Epithelial cell of esophagus (primary cell): ENCODE measurements at regions not wholly inside any gene's neighbourhood (a gene's known extent, or its start where the extent isn't known, plus 50 kb on each side); places are given as distances from the start of the nearest gene placed in this dataset.
A peak's percentile ranks its signal among the peaks of the same experiment; 100 is the strongest.

Experiments used
- DNase-seq: peaks from one replicate; pipeline ENCODE4 v3.0.0; 2010; ENCODE audit warnings: low read depth
- H3K4me3 ChIP-seq: 2 replicates; pipeline ENCODE4 v1.5.1; 2011; ENCODE audit warnings: mild to moderate bottlenecking, low read length, control low read depth
- TF ChIP-seq, protein P1 (sequence below): IDR thresholded peaks from 2 replicates; pipeline ENCODE4 v1.5.1; 2011; ENCODE audit warnings: low read depth, mild to moderate bottlenecking, low read length, control low read depth, inconsistent platforms; ENCODE audit not compliant: insufficient read depth; ENCODE audit errors: missing control alignments

DNA sequence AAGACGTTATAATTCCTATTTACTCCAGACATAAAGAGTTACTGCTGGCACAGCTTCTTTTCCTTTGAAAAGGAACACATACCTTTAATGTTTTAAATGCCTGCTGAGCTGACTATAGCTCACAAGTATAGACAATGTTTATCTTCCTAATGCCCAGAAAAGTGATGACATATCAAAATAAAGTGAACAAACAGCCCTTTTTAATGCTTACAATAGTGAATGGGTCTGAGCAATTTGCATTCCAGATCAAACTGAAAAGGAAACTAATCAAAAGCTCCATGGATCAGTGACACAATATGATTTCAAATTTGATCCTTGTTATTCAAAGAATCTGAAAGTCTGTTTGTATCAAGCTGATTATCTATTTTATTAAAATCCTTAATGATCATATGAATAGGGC is 233.6 kb upstream of the SEMA3E start:
- TF ChIP-seq, protein P1, sequence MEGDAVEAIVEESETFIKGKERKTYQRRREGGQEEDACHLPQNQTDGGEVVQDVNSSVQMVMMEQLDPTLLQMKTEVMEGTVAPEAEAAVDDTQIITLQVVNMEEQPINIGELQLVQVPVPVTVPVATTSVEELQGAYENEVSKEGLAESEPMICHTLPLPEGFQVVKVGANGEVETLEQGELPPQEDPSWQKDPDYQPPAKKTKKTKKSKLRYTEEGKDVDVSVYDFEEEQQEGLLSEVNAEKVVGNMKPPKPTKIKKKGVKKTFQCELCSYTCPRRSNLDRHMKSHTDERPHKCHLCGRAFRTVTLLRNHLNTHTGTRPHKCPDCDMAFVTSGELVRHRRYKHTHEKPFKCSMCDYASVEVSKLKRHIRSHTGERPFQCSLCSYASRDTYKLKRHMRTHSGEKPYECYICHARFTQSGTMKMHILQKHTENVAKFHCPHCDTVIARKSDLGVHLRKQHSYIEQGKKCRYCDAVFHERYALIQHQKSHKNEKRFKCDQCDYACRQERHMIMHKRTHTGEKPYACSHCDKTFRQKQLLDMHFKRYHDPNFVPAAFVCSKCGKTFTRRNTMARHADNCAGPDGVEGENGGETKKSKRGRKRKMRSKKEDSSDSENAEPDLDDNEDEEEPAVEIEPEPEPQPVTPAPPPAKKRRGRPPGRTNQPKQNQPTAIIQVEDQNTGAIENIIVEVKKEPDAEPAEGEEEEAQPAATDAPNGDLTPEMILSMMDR: no peak
- DNase-seq: peak; percentile 58
- H3K4me3 ChIP-seq: no peak overlapping the region

DNA sequence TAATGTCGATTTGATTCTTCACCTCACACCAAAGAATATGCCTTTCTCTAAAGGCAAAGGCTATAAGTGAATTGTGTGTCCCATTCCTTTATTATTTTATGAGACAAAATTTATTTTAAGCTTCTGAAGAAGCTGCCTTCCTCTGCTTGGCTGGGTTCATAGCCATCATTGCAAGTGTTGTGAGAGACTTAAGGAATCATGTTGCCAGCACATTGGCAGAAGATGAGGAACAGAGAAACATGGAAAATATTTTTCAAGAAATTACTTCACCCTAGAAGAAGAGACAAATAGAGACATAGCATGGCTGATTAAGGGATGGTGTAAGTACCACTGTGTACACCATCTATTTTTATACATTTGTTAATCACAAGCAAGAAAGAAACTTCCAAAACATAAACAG is 230.1 kb upstream of the SEMA3E start:
- TF ChIP-seq, protein P1: no peak
- DNase-seq: no peak
- no peak overlapping the region for H3K4me3 ChIP-seq

DNA sequence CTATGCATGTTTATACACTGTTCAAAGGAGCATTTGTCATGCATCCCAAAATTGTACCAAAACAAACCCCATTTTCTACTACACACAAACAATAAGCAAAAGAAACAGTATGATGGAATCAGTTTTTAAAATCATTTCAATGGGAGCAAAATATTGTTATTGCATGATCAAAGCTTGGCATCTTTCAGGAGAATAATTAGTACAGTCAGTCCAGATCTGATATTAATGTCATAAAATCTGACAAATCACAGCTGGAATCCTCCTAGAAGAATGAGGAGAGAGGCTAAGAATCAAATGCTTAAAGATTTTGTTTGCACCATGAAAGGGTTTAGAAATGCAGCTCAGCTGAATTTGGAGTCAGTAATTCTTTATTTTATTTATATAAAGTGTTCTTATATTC is 229.7 kb upstream of the SEMA3E start:
- DNase-seq: no peak
- TF ChIP-seq, protein P1: no peak
- H3K4me3 ChIP-seq: no peak overlapping the region

DNA sequence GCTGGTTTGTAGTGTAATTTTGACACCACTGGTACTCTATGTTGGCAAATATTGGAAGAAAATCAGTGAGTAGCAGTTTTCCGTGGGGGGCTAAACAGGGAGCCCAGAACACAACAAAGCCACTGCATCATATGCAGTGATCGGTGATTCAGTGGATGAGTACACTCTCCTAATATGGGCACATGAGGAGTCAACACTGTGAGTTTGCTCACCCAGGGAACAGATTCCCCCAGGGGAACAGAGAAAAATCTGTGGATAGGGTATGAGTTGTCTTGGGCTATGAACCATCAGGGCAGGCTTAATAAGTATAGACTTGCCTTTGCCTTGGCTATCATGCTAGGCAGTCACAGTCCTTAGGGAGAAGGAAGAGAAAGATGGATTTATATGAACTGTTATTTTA is 227.7 kb upstream of the SEMA3E start:
- no peak overlapping the region for H3K4me3 ChIP-seq
- DNase-seq: peak; percentile 97
- TF ChIP-seq, protein P1: no peak

DNA sequence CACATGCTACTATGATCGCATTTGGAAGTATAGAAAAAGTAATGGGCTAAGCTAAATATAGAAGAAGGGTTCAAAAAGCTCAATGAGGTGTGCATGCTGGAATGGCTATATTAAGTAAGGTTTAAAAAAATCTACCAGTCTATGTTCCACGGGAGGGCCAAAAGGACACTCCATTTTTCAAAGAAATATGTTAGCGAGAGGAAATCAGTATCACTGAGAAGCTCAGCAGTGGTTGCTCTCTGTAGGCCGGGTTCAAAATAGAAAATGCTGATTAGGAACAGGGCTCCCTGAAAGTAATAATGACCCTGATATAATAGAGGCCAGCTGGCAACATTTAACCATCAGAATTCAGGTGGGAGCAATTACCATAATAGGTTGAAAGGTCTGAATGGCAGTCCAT is 224.5 kb upstream of the SEMA3E start:
- no peak overlapping the region for H3K4me3 ChIP-seq
- TF ChIP-seq, protein P1: no peak
- no peak for DNase-seq

DNA sequence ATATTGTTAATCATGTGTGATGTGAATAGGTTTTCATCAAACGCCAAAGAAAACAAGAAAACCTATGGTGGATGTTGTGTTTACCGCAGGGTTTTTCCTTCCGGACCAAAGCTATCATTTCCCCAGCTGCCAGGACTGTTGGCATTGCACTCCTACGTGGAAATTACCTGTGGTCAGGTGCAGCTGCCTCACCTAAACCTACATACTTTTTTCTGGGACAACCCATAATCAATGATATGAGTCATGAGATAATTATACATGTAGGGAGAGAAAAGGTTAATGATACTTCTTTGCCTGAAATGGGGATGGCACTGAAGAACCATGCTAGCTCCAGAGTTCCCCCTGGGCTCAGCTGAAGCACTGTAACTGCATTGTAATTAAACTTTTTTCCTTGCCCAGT is 223.6 kb upstream of the SEMA3E start:
- H3K4me3 ChIP-seq: no peak overlapping the region
- no peak for DNase-seq
- TF ChIP-seq, protein P1: no peak

DNA sequence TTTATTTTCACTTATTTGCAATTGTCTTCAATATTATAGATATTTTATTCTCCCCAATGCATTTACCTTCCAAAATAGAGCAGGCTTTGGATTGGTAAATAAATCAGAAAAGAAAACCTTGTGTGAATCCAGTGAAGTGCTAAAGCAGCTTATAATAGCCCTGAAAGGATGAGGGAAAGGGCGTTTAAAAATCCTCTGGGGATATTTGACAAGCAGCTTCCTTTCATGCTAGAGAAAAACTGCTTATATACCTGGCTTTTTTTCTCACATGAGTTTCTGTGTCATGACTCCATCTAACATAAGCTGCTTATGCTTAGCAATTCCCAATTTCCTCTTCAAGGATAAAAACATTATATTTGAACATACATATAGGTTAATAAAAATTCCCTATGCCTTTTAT is 221.6 kb upstream of the SEMA3E start:
- no peak for DNase-seq
- H3K4me3 ChIP-seq: no peak overlapping the region
- TF ChIP-seq, protein P1: no peak
